IMR-90 (cell line): ENCODE measurements at regions not wholly inside any gene's neighbourhood (a gene's known extent, or its start where the extent isn't known, plus 50 kb on each side); places are given as distances from the start of the nearest gene placed in this dataset.

Source experiments
- ATAC-seq: fragments of 200-7000 bp; cut with Tn5 transposase; 2 replicates; pipeline ENCODE4 v1.9.1; 2020; ENCODE audit warnings: low read depth, mild to moderate bottlenecking, moderate library complexity
- BruUV-seq: library from RNA; stranded (reverse); fragments of 400-500 nt; replicated peaks from 2 replicates; lab custom pipeline; 2021; lab: Mats Ljungman, UMichigan
- CTCF ChIA-PET: fragments of 300-600 bp; formaldehyde crosslinking; extraction: SDS; loops from one replicate; lab custom pipeline; 2021; ENCODE audit warnings: antibody characterized with exemption; lab: Yijun Ruan, JAX
- POLR2A ChIA-PET: fragments of 300-600 bp; sonication (Branson Sonifier 250); formaldehyde crosslinking; loops from one replicate; lab custom pipeline; 2022; ENCODE audit warnings: antibody characterized with exemption; ENCODE audit not compliant: unreplicated experiment; lab: Charles Lee
- DNase-seq: peaks from one replicate; pipeline ENCODE4 v3.0.0; 2013
- H2AFZ ChIP-seq: replicated peaks from 2 replicates; pipeline ENCODE3; 2013; ENCODE audit warnings: low read length, mild to moderate bottlenecking; ENCODE audit not compliant: poor library complexity
- H2AK5ac ChIP-seq: 2 replicates; pipeline ENCODE4 v1.6.1; 2013; ENCODE audit warnings: low read depth, low read length, inconsistent platforms
- H2AK9ac ChIP-seq: replicated peaks from 2 replicates; pipeline ENCODE3; 2013; ENCODE audit warnings: mild to moderate bottlenecking, low read depth, low read length, moderate library complexity; ENCODE audit not compliant: poor library complexity
- H2BK120ac ChIP-seq: 2 replicates; pipeline ENCODE4 v1.6.1; 2013; ENCODE audit warnings: low read depth, low read length, inconsistent platforms
- H2BK15ac ChIP-seq: 3 replicates; pipeline ENCODE4 v1.6.1; 2013; ENCODE audit warnings: low read depth, low read length, inconsistent platforms
- H2BK20ac ChIP-seq: 2 replicates; pipeline ENCODE4 v1.6.1; 2013; ENCODE audit warnings: low read depth, mild to moderate bottlenecking, inconsistent platforms, low read length, moderate library complexity
- H2BK5ac ChIP-seq: 2 replicates; pipeline ENCODE4 v1.6.1; 2013; ENCODE audit warnings: mild to moderate bottlenecking, low read depth, low read length, inconsistent platforms; ENCODE audit not compliant: poor library complexity, severe bottlenecking
- H3K14ac ChIP-seq: replicated peaks from 2 replicates; pipeline ENCODE4 v1.6.1; 2013; ENCODE audit warnings: low read depth, low read length, inconsistent platforms
- H3K18ac ChIP-seq: 2 replicates; pipeline ENCODE4 v1.6.1; 2013; ENCODE audit warnings: low read depth, low read length, control low read depth
- H3K23ac ChIP-seq: 2 replicates; pipeline ENCODE4 v1.6.1; 2013; ENCODE audit warnings: low read depth, low read length, inconsistent platforms
- H3K27ac ChIP-seq: 2 replicates; pipeline ENCODE4 v1.5.1; 2013; ENCODE audit warnings: mild to moderate bottlenecking, control low read depth, low read length; ENCODE audit not compliant: insufficient read depth
- H3K27me3 ChIP-seq: 2 replicates; pipeline ENCODE4 v1.6.1; 2013; ENCODE audit warnings: low read length; ENCODE audit not compliant: control insufficient read depth, insufficient read depth
- H3K36me3 ChIP-seq: 2 replicates; pipeline ENCODE4 v1.6.1; 2013; ENCODE audit warnings: low read length, mixed read lengths; ENCODE audit not compliant: control insufficient read depth, insufficient read depth
- H3K4ac ChIP-seq: 2 replicates; pipeline ENCODE4 v1.6.1; 2013; ENCODE audit warnings: low read depth, low read length, inconsistent platforms
- H3K4me1 ChIP-seq: 2 replicates; pipeline ENCODE4 v1.6.1; 2013; ENCODE audit warnings: low read length, mixed read lengths; ENCODE audit not compliant: control insufficient read depth, insufficient read depth
- H3K4me2 ChIP-seq: 2 replicates; pipeline ENCODE4 v1.6.1; 2013; ENCODE audit warnings: low read depth, mild to moderate bottlenecking, control low read depth, low read length, moderate library complexity
- H3K4me3 ChIP-seq: 2 replicates; pipeline ENCODE4 v1.5.1; 2013; ENCODE audit warnings: low read depth, mild to moderate bottlenecking, control low read depth, low read length, moderate library complexity; ENCODE audit not compliant: insufficient read depth
- H3K56ac ChIP-seq: 2 replicates; pipeline ENCODE4 v1.6.1; 2013; ENCODE audit warnings: low read length, inconsistent platforms; ENCODE audit not compliant: insufficient read depth; ENCODE audit errors: extremely low read depth
- H3K79me1 ChIP-seq, 2 experiments: 2 replicates each; pipeline ENCODE4 v1.6.1; 2013; ENCODE audit warnings: low read length in 2 of 2, inconsistent platforms in 1 of 2, low read depth in 1 of 2
- H3K9ac ChIP-seq: 2 replicates; pipeline ENCODE4 v1.6.1; 2013; ENCODE audit warnings: low read depth, low read length, control low read depth
- H3K9me1 ChIP-seq: 2 replicates; pipeline ENCODE4 v1.6.1; 2013; ENCODE audit warnings: low read length, inconsistent platforms; ENCODE audit not compliant: insufficient read depth
- H3K9me3 ChIP-seq: 2 replicates; pipeline ENCODE4 v1.6.1; 2013; ENCODE audit warnings: low read length; ENCODE audit not compliant: control insufficient read depth, insufficient read depth
- H4K20me1 ChIP-seq: 2 replicates; pipeline ENCODE4 v1.6.1; 2013; ENCODE audit warnings: low read length, inconsistent platforms; ENCODE audit not compliant: insufficient read depth
- H4K5ac ChIP-seq: 2 replicates; pipeline ENCODE4 v1.6.1; 2013; ENCODE audit warnings: mild to moderate bottlenecking, low read depth, low read length, control low read depth
- H4K8ac ChIP-seq, 2 experiments: 2 replicates each; pipeline ENCODE4 v1.6.1; 2013; ENCODE audit warnings: low read depth in 2 of 2, low read length in 2 of 2, control low read depth in 1 of 2, inconsistent platforms in 1 of 2
- H4K91ac ChIP-seq: 2 replicates; pipeline ENCODE4 v1.6.1; 2013; ENCODE audit warnings: low read depth, low read length, inconsistent platforms; ENCODE audit not compliant: insufficient read depth
- CEBPB ChIP-seq: IDR thresholded peaks from 2 replicates; pipeline ENCODE4 v1.6.1; 2012; ENCODE audit warnings: low read depth, low read length, improper control_type of control experiment
- RCOR1 ChIP-seq: IDR thresholded peaks from 2 replicates; pipeline ENCODE4 v1.6.1; 2012; ENCODE audit warnings: mild to moderate bottlenecking, low read length, improper control_type of control experiment; ENCODE audit not compliant: insufficient replicate concordance
- dilution Hi-C: fragments of 300-500 bp; cut with HindIII; formaldehyde crosslinking; loops from one replicate; pipeline ENCODE4 v1.14.3; 2018; ENCODE audit warnings: low sequenced_read_pairs; ENCODE audit not compliant: unreplicated experiment
- in situ Hi-C: fragments of 300-500 bp; cut with MboI; formaldehyde crosslinking; loops from 3 replicates; pipeline ENCODE4 v1.14.3; 2019; ENCODE audit warnings: low sequenced_read_pairs, inconsistent platforms, mixed read lengths
- intact Hi-C: fragments of 100-400 bp; cut with micrococcal nuclease; formaldehyde crosslinking; loops from 2 replicates; pipeline ENCODE4 v1.10.0; 2022

- BruUV-seq: no TSS peak
- Histone ChIP-seq H2BK15ac (no peak overlapping the region), H3K4me3 (no peak overlapping the region), H3K4me2 (no peak overlapping the region), H3K36me3 (no peaks in the 10 kb centered on the region), H3K4ac (no peak overlapping the region), H3K27ac (no peak overlapping the region), H2AK9ac (no peak overlapping the region), H4K8ac (no peak overlapping the region), H3K23ac (no peak overlapping the region), H2BK20ac (no peak overlapping the region), H2AK5ac (no peak overlapping the region), H2AFZ (no peak overlapping the region), H3K9me3 (peaks cover 4% of the 10 kb centered on the region), H3K27me3 (no peaks in the 10 kb centered on the region), H3K14ac (no peak overlapping the region), H3K56ac (no peak overlapping the region), H3K9ac (no peak overlapping the region), H4K91ac (no peak overlapping the region), H3K18ac (no peak overlapping the region), H4K20me1 (no peaks in the 10 kb centered on the region), H2BK5ac (no peak overlapping the region), H3K9me1 (no peaks in the 10 kb centered on the region), H3K79me1 (no peaks in the 10 kb centered on the region), H3K4me1 (no peaks in the 10 kb centered on the region), H2BK120ac (no peak overlapping the region), H4K5ac (no peak overlapping the region)
- TF ChIP-seq CEBPB (no peak), RCOR1 (no peak)
- no peak for DNase-seq
- ChIA-PET POLR2A (no interaction called here), CTCF (no interaction called here)
- dilution Hi-C loops: no loop called here
- no peak for ATAC-seq
- in situ Hi-C loops: no loop called here
- intact Hi-C loops: no loop called here
Measured at GRCh38 chr21:18146820-18147219, 97.8 kb upstream of the CHODL start.
